ENCODE measurements at regions not wholly inside any gene's neighbourhood (a gene's known extent, or its start where the extent isn't known, plus 50 kb on each side); places are given as distances from the start of the nearest gene placed in this dataset.

- TF ChIP-seq CTCF (IDR thresholded peaks at IDR 0.05) (no peak), POLR2A (IDR thresholded peaks at IDR 0.05) (no peak)
- H3K27me3 ChIP-seq: no peaks in the 10 kb centered on the region
- no peaks in the 10 kb centered on the region for H3K9me3 ChIP-seq
- no peaks in the 10 kb centered on the region for H3K4me1 ChIP-seq
- H3K27ac ChIP-seq: peak overlapping the region in 1 of 4 donors; percentile 56
- DNase-seq: no peak
- no peak overlapping the region for H3K4me3 ChIP-seq
- no peaks in the 10 kb centered on the region for H3K36me3 ChIP-seq
Measured at GRCh38 chr3:30440147-30440604, 166.2 kb upstream of the TGFBR2 start.

GRCh38 chr3:30440880-30441279 is 165.5 kb upstream of the TGFBR2 start:
- H3K4me3 ChIP-seq: no peak overlapping the region
- no peaks in the 10 kb centered on the region for H3K9me3 ChIP-seq
- DNase-seq: no peak
- no peaks in the 10 kb centered on the region for H3K4me1 ChIP-seq
- no peaks in the 10 kb centered on the region for H3K27me3 ChIP-seq
- H3K36me3 ChIP-seq: no peaks in the 10 kb centered on the region
- TF ChIP-seq CTCF (IDR thresholded peaks at IDR 0.05) (no peak), POLR2A (IDR thresholded peaks at IDR 0.05) (no peak)
- H3K27ac ChIP-seq: peak overlapping the region in 1 of 4 donors; percentile 56

- TF ChIP-seq POLR2A (IDR thresholded peaks at IDR 0.05) (no peak), CTCF (IDR thresholded peaks at IDR 0.05) (no peak)
Measured at GRCh38 chr3:30443756-30444673, 162.4 kb upstream of the TGFBR2 start.

GRCh38 chr3:30448450-30449289 is 157.7 kb upstream of the TGFBR2 start:
- Histone ChIP-seq H3K9me3 (no peaks in the 10 kb centered on the region), H3K27me3 (no peaks in the 10 kb centered on the region), H3K27ac (no peak overlapping the region), H3K36me3 (no peaks in the 10 kb centered on the region), H3K4me1 (no peaks in the 10 kb centered on the region), H3K4me3 (no peak overlapping the region)
- TF ChIP-seq POLR2A (IDR thresholded peaks at IDR 0.05) (no peak), CTCF (IDR thresholded peaks at IDR 0.05) (no peak)
- DNase-seq: no peak

More at GRCh38 chr3:30443756-30444673, 162.4 kb upstream of the TGFBR2 start:
- no peak overlapping the region for H3K4me3 ChIP-seq
- no peaks in the 10 kb centered on the region for H3K27me3 ChIP-seq
- H3K4me1 ChIP-seq: no peaks in the 10 kb centered on the region
- H3K36me3 ChIP-seq: no peaks in the 10 kb centered on the region
- DNase-seq: no peak
- no peaks in the 10 kb centered on the region for H3K9me3 ChIP-seq
- H3K27ac ChIP-seq: peak overlapping the region in 1 of 4 donors; percentile 17

GRCh38 chr3:30449290-30449632 is 157.1 kb upstream of the TGFBR2 start:
- no peak overlapping the region for H3K27ac ChIP-seq
- H3K36me3 ChIP-seq: no peaks in the 10 kb centered on the region
- TF ChIP-seq POLR2A (IDR thresholded peaks at IDR 0.05) (no peak), CTCF (IDR thresholded peaks at IDR 0.05) (no peak)
- no peaks in the 10 kb centered on the region for H3K4me1 ChIP-seq
- no peak for DNase-seq
- H3K27me3 ChIP-seq: no peaks in the 10 kb centered on the region
- no peaks in the 10 kb centered on the region for H3K9me3 ChIP-seq
- H3K4me3 ChIP-seq: no peak overlapping the region

Data from Peyer's patch (tissue), 4 donors.